HEK293 (cell line): ENCODE measurements at regions not wholly inside any gene's neighbourhood (a gene's known extent, or its start where the extent isn't known, plus 50 kb on each side); places are given as distances from the start of the nearest gene placed in this dataset.

ENCODE experiments used
- CTCF ChIA-PET: fragments of 350-600 bp; formaldehyde crosslinking; extraction: SDS; loops from one replicate; lab custom pipeline; 2021; ENCODE audit warnings: antibody characterized with exemption; lab: Yijun Ruan, JAX
- POLR2A ChIA-PET: fragments of 300-600 bp; formaldehyde crosslinking; extraction: SDS; loops from one replicate; lab custom pipeline; 2020; ENCODE audit warnings: antibody characterized with exemption, inconsistent platforms; lab: Yijun Ruan, JAX
- H3K27ac ChIP-seq: fragments of 200-500 bp; sonication (Bioruptor generic); 2 replicates; pipeline ENCODE4 v1.5.1; 2014; ENCODE audit warnings: low read depth, low read length, control low read depth, inconsistent platforms; ENCODE audit errors: extremely low read depth
- H3K36me3 ChIP-seq, 2 experiments: fragments of 200-500 bp in 1 of 2; sonication (Bioruptor generic) in 1 of 2; 1 replicate in 1 of 2; 2 replicates in 1 of 2; pipeline ENCODE4 v1.5.1; 2014 to 2017; ENCODE audit warnings: inconsistent platforms in 2 of 2, low read length in 2 of 2; ENCODE audit not compliant: control insufficient read depth in 2 of 2, insufficient read depth in 1 of 2
- H3K4me1 ChIP-seq: fragments of 200-500 bp; sonication (Bioruptor generic); 2 replicates; pipeline ENCODE4 v1.5.1; 2014; ENCODE audit warnings: mild to moderate bottlenecking, low read length, inconsistent platforms; ENCODE audit not compliant: control insufficient read depth, insufficient read depth
- H3K4me3 ChIP-seq: 2 replicates; pipeline ENCODE4 v1.5.1; 2011; ENCODE audit warnings: low read depth, mild to moderate bottlenecking, control low read depth, low read length, moderate library complexity
- H3K9me3 ChIP-seq: fragments of 200-500 bp; sonication (Bioruptor generic); 2 replicates; pipeline ENCODE4 v1.5.1; 2014; ENCODE audit warnings: low read depth, low read length, inconsistent platforms; ENCODE audit not compliant: control insufficient read depth, insufficient read depth
- HOXC10 ChIP-seq: sonication (generic); formaldehyde crosslinking; IDR thresholded peaks from 2 replicates; pipeline ENCODE4 v1.8.1; 2023; ENCODE audit warnings: mild to moderate bottlenecking, missing genetic modification reagents
- KLF16 ChIP-seq: fragments of 450-650 bp; formaldehyde crosslinking; IDR thresholded peaks from 2 replicates; pipeline ENCODE4 v1.5.1; 2017; ENCODE audit warnings: missing biosample characterization, missing genetic modification characterization
- MEIS1 ChIP-seq: sonication (generic); formaldehyde crosslinking; IDR thresholded peaks from 2 replicates; pipeline ENCODE4 v1.8.1; 2022; ENCODE audit warnings: missing genetic modification reagents, mild to moderate bottlenecking, borderline replicate concordance
- PRDM1 ChIP-seq: fragments of 450-650 bp; formaldehyde crosslinking; IDR thresholded peaks from 2 replicates; pipeline ENCODE4; 2016; ENCODE audit warnings: missing biosample characterization, missing genetic modification characterization
- ZNF112 ChIP-seq: fragments of 450-650 bp; formaldehyde crosslinking; IDR thresholded peaks from 2 replicates; pipeline ENCODE4 v1.5.0; 2017; ENCODE audit warnings: missing biosample characterization, missing genetic modification characterization
- ZNF114 ChIP-seq: fragments of 450-650 bp; formaldehyde crosslinking; IDR thresholded peaks from 2 replicates; pipeline ENCODE4 v1.5.0; 2017; ENCODE audit warnings: missing biosample characterization, missing genetic modification characterization
- ZNF266 ChIP-seq: fragments of 450-650 bp; formaldehyde crosslinking; IDR thresholded peaks from 2 replicates; pipeline ENCODE4 v1.5.1; 2016; ENCODE audit warnings: missing biosample characterization, missing genetic modification characterization, low read depth
- ZNF366 ChIP-seq: fragments of 450-650 bp; formaldehyde crosslinking; conservative IDR thresholded peaks from 2 replicates; pipeline ENCODE4 v1.5.1; 2016; ENCODE audit warnings: missing biosample characterization, missing genetic modification characterization
- ZNF549 ChIP-seq: fragments of 450-650 bp; IDR thresholded peaks from 2 replicates; pipeline ENCODE4 v1.5.1; 2018; ENCODE audit warnings: missing biosample characterization, missing genetic modification characterization, mild to moderate bottlenecking, inconsistent platforms, moderate library complexity
- ZNF585B ChIP-seq: fragments of 450-650 bp; formaldehyde crosslinking; IDR thresholded peaks from 2 replicates; pipeline ENCODE4 v1.5.1; 2016; ENCODE audit warnings: missing biosample characterization, missing genetic modification characterization
- ZNF654 ChIP-seq: fragments of 450-650 bp; formaldehyde crosslinking; IDR thresholded peaks from 2 replicates; pipeline ENCODE4 v1.5.1; 2016; ENCODE audit warnings: low read depth, missing biosample characterization, missing genetic modification characterization
- ZNF658 ChIP-seq: fragments of 450-650 bp; formaldehyde crosslinking; IDR thresholded peaks from 2 replicates; pipeline ENCODE4; 2016; ENCODE audit warnings: missing biosample characterization, missing genetic modification characterization
- ZNF701 ChIP-seq: fragments of 450-650 bp; formaldehyde crosslinking; IDR thresholded peaks from 2 replicates; pipeline ENCODE4 v1.5.1; 2016; ENCODE audit warnings: missing biosample characterization, missing genetic modification characterization
- ZNF792 ChIP-seq: fragments of 450-650 bp; formaldehyde crosslinking; IDR thresholded peaks from 2 replicates; pipeline ENCODE4 v1.5.1; 2016; ENCODE audit warnings: missing biosample characterization, missing genetic modification characterization
- ZSCAN30 ChIP-seq: fragments of 450-650 bp; IDR thresholded peaks from 2 replicates; pipeline ENCODE4 v1.5.1; 2018; ENCODE audit warnings: missing biosample characterization, mild to moderate bottlenecking, missing genetic modification characterization, moderate library complexity
- TF ChIP-seq, protein P1 (sequence below): fragments of 450-650 bp; formaldehyde crosslinking; IDR thresholded peaks from 2 replicates; pipeline ENCODE4 v1.5.1; 2017; ENCODE audit warnings: missing biosample characterization, missing genetic modification characterization
- TF ChIP-seq, protein P2 (sequence below): fragments of 450-650 bp; formaldehyde crosslinking; IDR thresholded peaks from 2 replicates; pipeline ENCODE4 v1.5.1; 2016; ENCODE audit warnings: missing biosample characterization, missing genetic modification characterization
- TF ChIP-seq, protein P3 (sequence below): fragments of 450-650 bp; formaldehyde crosslinking; IDR thresholded peaks from 2 replicates; pipeline ENCODE4 v1.5.1; 2017; ENCODE audit warnings: missing biosample characterization, missing genetic modification characterization

DNA sequence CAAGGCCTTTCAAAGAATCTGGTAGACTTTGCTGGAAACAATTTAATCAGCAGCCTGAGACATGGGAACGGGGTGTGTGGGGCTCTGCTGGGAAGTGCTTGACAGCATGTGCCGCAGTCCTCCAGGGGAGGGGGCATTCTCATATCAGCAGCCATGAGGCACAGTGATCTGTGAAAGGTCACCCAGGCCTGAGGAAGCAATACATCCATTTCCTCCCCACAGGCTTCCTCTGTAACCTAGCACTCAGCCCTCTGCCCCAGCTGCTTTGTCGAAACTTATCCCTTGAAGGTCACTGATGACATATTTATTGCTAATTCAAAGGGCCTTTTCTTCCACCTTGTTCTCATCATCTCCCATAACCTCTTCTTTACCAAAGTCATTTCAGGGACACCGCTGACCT, 103.3 kb downstream of the TNFAIP3 start (continued):
- no peak for TF ChIP-seq ZNF112 (tag by site-specific recombination)

DNA sequence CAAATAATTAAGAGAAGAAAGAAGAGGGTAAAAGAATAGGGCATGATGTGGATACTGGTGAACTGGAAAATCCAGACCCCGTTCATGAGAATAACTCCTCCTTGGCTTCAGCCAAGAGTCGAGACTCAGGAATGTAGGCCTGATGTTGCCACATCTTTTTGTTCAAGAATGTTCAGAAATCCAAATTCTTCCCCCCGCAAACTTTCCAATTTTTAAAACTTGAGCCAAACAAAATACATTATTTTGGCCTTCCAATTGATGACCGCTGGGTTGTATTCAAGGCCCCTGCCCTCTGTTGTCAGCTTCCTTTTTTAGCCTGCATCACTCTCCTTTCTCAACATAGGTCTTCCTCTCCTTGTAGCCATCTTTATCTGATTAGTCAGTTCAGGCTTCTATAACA, 106.1 kb downstream of the TNFAIP3 start:
- Histone ChIP-seq H3K36me3 (no peaks in the 10 kb centered on the region), H3K4me1 (no peaks in the 10 kb centered on the region), H3K9me3 (no peaks in the 10 kb centered on the region), H3K4me3 (no peak overlapping the region), H3K27ac (no peak overlapping the region)
- POLR2A ChIA-PET: no interaction called here
- CTCF ChIA-PET: interaction anchor here (1.3 kb wide), 1 partner anchor 30 kb away, joined by 3 read pairs; no protein-coding TSS in a partner anchor
- no peak for TF ChIP-seq MEIS1 (CRISPR knock-in tag)
- TF ChIP-seq KLF16 (tag by site-specific recombination): no peak
- no peak for TF ChIP-seq ZNF585B
- TF ChIP-seq ZNF549 (tag by site-specific recombination): no peak
- no peak for TF ChIP-seq ZNF792 (tag by site-specific recombination)

DNA sequence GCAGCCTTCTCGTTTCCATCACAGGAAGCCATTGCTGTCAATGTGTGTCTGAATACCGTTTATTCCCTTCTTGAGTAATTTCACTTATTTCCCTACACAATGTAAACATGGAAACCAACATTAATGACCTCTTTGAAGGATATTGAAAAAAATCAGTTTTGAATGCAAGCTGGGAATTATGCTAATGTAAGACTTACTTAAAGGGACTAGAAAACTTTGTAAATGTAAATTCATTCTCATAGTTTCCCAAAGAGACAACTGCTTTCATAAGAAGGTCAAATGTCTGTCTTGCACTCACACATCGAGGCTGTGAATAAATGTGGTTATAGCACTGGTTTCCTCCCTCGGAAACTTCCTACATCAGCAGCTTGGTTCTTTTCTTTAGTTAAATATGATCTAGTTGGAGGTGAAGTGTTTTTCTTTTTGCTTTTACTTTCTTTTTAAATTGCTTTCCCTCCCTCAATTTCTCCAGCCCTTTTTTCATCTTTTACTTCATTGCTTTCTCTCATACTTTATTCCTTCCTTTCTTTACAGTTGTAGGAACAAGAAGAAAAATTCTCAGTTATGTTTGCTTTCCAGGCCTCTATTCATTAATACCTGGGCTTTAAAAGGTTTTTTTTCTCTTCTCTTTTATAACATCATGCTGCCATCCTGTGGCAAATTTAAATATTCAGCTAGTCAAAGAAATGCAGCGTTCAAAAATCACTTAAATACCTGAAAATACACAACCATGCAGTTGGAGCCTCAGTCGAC, 108.3 kb downstream of the TNFAIP3 start:
- no peak overlapping the region for H3K27ac ChIP-seq
- CTCF ChIA-PET: interaction anchor here (0.7 to 2.1 kb wide), 16 partner anchors 9 to 278 kb away, joined by 3 to 10 read pairs (median 3); no protein-coding TSS in a partner anchor
- no peak overlapping the region for H3K4me3 ChIP-seq
- no peaks in the 10 kb centered on the region for H3K36me3 ChIP-seq
- no peaks in the 10 kb centered on the region for H3K9me3 ChIP-seq
- TF ChIP-seq ZSCAN30 (tag by site-specific recombination) (no peak), ZNF114 (tag by site-specific recombination) (no peak), ZNF366 (tag by site-specific recombination) (no peak), ZNF266 (tag by site-specific recombination) (no peak), ZNF658 (tag by site-specific recombination) (no peak), HOXC10 (CRISPR knock-in tag) (no peak), ZNF654 (tag by site-specific recombination) (peak; percentile 49), ZNF701 (tag by site-specific recombination) (no peak), PRDM1 (tag by site-specific recombination) (peak; percentile 76)
- TF ChIP-seq, protein P1, sequence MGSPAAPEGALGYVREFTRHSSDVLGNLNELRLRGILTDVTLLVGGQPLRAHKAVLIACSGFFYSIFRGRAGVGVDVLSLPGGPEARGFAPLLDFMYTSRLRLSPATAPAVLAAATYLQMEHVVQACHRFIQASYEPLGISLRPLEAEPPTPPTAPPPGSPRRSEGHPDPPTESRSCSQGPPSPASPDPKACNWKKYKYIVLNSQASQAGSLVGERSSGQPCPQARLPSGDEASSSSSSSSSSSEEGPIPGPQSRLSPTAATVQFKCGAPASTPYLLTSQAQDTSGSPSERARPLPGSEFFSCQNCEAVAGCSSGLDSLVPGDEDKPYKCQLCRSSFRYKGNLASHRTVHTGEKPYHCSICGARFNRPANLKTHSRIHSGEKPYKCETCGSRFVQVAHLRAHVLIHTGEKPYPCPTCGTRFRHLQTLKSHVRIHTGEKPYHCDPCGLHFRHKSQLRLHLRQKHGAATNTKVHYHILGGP: no peak
- TF ChIP-seq, protein P2, sequence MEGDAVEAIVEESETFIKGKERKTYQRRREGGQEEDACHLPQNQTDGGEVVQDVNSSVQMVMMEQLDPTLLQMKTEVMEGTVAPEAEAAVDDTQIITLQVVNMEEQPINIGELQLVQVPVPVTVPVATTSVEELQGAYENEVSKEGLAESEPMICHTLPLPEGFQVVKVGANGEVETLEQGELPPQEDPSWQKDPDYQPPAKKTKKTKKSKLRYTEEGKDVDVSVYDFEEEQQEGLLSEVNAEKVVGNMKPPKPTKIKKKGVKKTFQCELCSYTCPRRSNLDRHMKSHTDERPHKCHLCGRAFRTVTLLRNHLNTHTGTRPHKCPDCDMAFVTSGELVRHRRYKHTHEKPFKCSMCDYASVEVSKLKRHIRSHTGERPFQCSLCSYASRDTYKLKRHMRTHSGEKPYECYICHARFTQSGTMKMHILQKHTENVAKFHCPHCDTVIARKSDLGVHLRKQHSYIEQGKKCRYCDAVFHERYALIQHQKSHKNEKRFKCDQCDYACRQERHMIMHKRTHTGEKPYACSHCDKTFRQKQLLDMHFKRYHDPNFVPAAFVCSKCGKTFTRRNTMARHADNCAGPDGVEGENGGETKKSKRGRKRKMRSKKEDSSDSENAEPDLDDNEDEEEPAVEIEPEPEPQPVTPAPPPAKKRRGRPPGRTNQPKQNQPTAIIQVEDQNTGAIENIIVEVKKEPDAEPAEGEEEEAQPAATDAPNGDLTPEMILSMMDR (tag by site-specific recombination): 0 out of 2 replicates have a peak, but pooled peaks have one; percentile 13
- TF ChIP-seq, protein P3, sequence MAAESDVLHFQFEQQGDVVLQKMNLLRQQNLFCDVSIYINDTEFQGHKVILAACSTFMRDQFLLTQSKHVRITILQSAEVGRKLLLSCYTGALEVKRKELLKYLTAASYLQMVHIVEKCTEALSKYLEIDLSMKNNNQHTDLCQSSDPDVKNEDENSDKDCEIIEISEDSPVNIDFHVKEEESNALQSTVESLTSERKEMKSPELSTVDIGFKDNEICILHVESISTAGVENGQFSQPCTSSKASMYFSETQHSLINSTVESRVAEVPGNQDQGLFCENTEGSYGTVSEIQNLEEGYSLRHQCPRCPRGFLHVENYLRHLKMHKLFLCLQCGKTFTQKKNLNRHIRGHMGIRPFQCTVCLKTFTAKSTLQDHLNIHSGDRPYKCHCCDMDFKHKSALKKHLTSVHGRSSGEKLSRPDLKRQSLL: no peak
- TF ChIP-seq, all 188 proteins: peak for 3
- H3K4me1 ChIP-seq: no peaks in the 10 kb centered on the region
- POLR2A ChIA-PET: interaction anchor here (0.5 kb wide), 1 partner anchor 9 kb away, joined by 5 read pairs; no protein-coding TSS in a partner anchor
